ENCODE measurements at regions not wholly inside any gene's neighbourhood (a gene's known extent, or its start where the extent isn't known, plus 50 kb on each side); places are given as distances from the start of the nearest gene placed in this dataset.

GRCh38 chr1:29827801-29828525 lies 591.6 kb downstream of the PTPRU start:
- DNase-seq (ENCODE audit: low spot score): no peak
- Mint-ChIP-seq H3K36me3 (ENCODE audit: low read depth) (no peaks in the 10 kb centered on the region), H3K9me3 (ENCODE audit: low read depth) (no peaks in the 10 kb centered on the region), H3K27ac (ENCODE audit: unreplicated experiment) (no peak overlapping the region), H3K27me3 (ENCODE audit: low read depth) (peaks cover 41% of the 10 kb centered on the region), H3K4me1 (ENCODE audit: low read depth) (no peaks in the 10 kb centered on the region), H3K4me3 (ENCODE audit: unreplicated experiment) (no peak overlapping the region)
- no peak for TF ChIP-seq CTCF (IDR thresholded peaks at IDR 0.05)

- Mint-ChIP-seq H3K4me3 (ENCODE audit: unreplicated experiment) (no peak overlapping the region), H3K9me3 (ENCODE audit: low read depth) (no peaks in the 10 kb centered on the region)
- no peak for DNase-seq (ENCODE audit: low spot score)
Measured at GRCh38 chr1:29827237-29827750, 591.0 kb downstream of the PTPRU start.

GRCh38 chr1:29826646-29827045 lies 590.3 kb downstream of the PTPRU start:
- no peaks in the 10 kb centered on the region for H3K9me3 Mint-ChIP-seq (ENCODE audit: low read depth)
- no peak for TF ChIP-seq CTCF (IDR thresholded peaks at IDR 0.05)
- peaks cover 39% of the 10 kb centered on the region for H3K27me3 Mint-ChIP-seq (ENCODE audit: low read depth)
- no peak overlapping the region for H3K4me3 Mint-ChIP-seq (ENCODE audit: unreplicated experiment)
- H3K4me1 Mint-ChIP-seq (ENCODE audit: low read depth): no peaks in the 10 kb centered on the region
- no peak overlapping the region for H3K27ac Mint-ChIP-seq (ENCODE audit: unreplicated experiment)
- no peak for DNase-seq (ENCODE audit: low spot score)
- no peaks in the 10 kb centered on the region for H3K36me3 Mint-ChIP-seq (ENCODE audit: low read depth)

More at GRCh38 chr1:29827237-29827750, 591.0 kb downstream of the PTPRU start:
- no peak for TF ChIP-seq CTCF (IDR thresholded peaks at IDR 0.05)
- Mint-ChIP-seq H3K27ac (ENCODE audit: unreplicated experiment) (no peak overlapping the region), H3K36me3 (ENCODE audit: low read depth) (no peaks in the 10 kb centered on the region), H3K4me1 (ENCODE audit: low read depth) (no peaks in the 10 kb centered on the region), H3K27me3 (ENCODE audit: low read depth) (peaks cover 44% of the 10 kb centered on the region)

GRCh38 chr1:29825941-29826415 lies 589.7 kb downstream of the PTPRU start:
- no peaks in the 10 kb centered on the region for H3K36me3 Mint-ChIP-seq (ENCODE audit: low read depth)
- no peaks in the 10 kb centered on the region for H3K9me3 Mint-ChIP-seq (ENCODE audit: low read depth)
- no peak overlapping the region for H3K27ac Mint-ChIP-seq (ENCODE audit: unreplicated experiment)
- DNase-seq (ENCODE audit: low spot score): no peak
- H3K4me3 Mint-ChIP-seq (ENCODE audit: unreplicated experiment): no peak overlapping the region
- H3K27me3 Mint-ChIP-seq (ENCODE audit: low read depth): peaks cover 39% of the 10 kb centered on the region
- TF ChIP-seq CTCF (IDR thresholded peaks at IDR 0.05): no peak
- H3K4me1 Mint-ChIP-seq (ENCODE audit: low read depth): no peaks in the 10 kb centered on the region

- Mint-ChIP-seq H3K9me3 (ENCODE audit: low read depth) (no peaks in the 10 kb centered on the region), H3K4me1 (ENCODE audit: low read depth) (no peaks in the 10 kb centered on the region)
- no peak for TF ChIP-seq CTCF (IDR thresholded peaks at IDR 0.05)
Measured at GRCh38 chr1:29825274-29825940, 589.1 kb downstream of the PTPRU start.

More at GRCh38 chr1:29825274-29825940, 589.1 kb downstream of the PTPRU start:
- Mint-ChIP-seq H3K27me3 (ENCODE audit: low read depth) (peaks cover 40% of the 10 kb centered on the region), H3K36me3 (ENCODE audit: low read depth) (no peaks in the 10 kb centered on the region), H3K27ac (ENCODE audit: unreplicated experiment) (no peak overlapping the region), H3K4me3 (ENCODE audit: unreplicated experiment) (no peak overlapping the region)
- no peak for DNase-seq (ENCODE audit: low spot score)
